GM21737 (cell line): ENCODE measurements at regions not wholly inside any gene's neighbourhood (a gene's known extent, or its start where the extent isn't known, plus 50 kb on each side); places are given as distances from the start of the nearest gene placed in this dataset.
"Not testable (repeated sequence)": the region's sequence is repeated elsewhere in the genome, so short reads cannot be mapped to it uniquely, and the experiment has no call there.

ENCODE experiments used
- ATAC-seq: cut with Tn5 transposase; IDR thresholded peaks from one replicate; pipeline ENCODE4 v1.9.1; 2021; ENCODE audit warnings: mild to moderate bottlenecking, moderate library complexity; ENCODE audit not compliant: unreplicated experiment

DNA sequence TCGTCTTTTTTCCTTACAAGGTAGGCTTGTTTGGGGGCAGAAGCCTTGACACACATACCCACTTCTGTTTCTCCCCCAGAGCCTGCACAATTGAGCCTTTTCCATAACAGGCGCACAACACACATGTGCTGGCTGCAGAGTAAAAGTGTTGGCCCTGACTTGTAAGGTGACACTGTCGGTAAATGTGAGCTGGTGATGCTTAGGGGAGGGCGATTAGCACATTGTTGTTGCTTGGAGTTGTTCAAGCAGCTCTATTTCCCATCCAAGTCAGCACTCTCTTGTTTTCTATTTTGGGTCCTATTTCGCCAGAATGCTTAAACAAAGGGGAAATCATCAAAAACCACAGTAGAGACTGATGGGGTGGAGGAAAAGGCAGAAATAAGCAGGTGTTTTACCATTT is 51.9 kb upstream of the PTPRJ start:
- no peak for ATAC-seq

DNA sequence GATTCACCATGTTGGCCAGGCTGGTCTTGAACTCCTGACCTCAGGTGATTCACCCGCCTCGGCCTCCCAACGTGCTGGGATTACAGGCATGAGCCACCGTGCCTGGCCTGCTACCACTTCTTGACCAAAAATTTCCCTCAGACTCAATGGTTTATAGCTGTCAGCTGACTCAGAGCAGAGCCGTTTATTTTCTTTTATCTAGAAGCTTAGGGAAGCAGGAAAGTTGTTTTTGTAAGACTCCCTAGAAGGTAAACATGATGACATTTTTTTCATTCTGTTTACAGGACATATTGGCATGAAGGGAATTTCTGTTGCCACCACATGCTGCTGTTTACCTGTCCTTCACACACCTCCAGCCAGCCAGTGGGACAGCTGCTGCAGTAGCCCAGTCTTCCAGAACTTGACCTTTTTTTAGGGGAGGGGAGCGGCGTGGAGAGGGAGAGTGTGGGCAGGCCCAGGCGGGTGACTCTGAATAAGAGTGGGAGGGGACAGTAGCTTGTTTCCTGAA is 56.1 kb upstream of the PTPRJ start:
- ATAC-seq = no peak

DNA sequence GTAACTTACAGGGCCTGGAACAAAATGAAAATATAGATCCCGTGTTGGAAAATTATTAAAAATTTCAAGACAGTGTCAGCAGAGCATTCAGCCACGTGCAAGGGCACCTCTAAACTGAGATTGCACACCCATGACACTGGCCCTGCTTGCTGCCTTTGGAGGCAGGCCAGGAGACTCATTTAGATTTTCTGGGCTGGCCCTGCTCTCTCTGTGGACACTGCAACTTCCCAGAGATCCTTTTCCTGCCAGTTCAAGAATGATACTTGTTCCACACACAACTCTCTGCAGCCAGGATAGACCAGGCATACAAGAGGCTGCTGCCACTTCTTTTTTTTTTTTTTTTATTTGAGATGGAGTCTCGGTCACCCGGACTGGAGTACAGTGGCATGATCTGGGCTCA is 56.7 kb upstream of the PTPRJ start:
- ATAC-seq = no peak

DNA sequence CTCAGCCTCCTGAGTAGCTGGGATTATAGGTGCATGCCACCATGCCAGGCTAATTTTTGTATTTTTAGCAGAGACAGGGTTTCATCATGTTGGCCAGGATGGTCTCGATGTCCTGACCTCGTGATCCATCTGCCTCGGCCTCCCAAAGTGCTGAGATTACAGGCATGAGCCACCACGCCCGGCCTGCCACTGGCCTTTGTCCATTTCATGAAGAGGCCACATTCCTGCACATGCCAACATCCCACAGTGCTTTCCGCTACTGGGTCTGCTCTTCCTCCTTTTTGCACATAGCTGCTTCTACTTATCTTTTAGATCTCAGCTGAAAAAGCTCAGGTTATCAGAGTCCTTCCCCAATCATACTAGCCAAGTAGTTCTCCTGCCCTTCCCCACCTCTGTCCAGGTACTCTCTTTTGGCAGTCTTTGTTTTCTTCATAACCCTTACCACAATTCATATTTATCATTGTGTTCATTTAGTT is 59.2 kb upstream of the PTPRJ start:
- not testable (repeated sequence) for ATAC-seq

DNA sequence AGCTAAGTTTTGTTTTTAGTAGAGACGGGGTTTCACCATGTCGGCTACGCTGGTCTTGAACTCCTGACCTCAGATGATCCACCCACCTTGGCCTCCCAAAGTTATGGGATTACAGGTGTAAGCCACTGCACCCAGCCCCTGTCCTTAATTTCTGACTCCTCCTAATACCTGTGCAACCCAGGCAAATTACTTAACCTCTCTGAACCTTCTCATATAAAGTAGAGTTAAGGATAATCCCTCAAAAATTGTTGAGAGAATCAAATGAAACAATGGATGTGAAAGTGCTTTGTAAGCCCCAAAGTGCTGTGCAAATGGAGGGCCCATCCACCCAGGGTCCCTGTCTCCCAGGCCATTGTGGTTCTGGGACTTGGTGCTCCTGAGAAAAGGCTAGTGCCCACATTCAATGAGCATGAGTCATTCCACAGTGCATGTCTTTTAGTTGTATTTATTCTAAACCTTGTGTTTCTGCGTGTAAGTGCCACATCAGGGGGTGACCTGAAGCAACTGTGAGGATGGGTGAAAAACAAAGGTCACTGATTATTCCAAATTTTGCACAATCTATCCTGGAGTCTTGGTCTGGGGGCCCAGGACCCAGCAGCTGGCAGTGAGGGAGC is 61.4 kb upstream of the PTPRJ start:
- no peak for ATAC-seq

DNA sequence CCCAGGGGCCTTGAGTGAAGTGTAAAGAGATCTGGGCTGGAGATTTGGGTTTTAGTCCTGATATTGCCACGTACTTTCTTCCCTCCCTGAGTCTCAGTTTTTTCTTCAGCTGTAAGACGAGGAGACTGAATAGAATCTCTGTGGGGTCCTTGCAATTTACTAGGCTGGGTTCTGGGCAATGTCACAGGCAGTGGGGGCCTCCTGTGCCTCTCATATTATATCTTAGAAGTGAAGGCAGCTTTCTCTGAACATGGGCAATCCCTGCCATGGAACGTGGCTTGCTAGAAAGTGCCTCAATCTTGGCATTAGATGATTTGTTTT is 62.0 kb upstream of the PTPRJ start:
- no peak for ATAC-seq

DNA sequence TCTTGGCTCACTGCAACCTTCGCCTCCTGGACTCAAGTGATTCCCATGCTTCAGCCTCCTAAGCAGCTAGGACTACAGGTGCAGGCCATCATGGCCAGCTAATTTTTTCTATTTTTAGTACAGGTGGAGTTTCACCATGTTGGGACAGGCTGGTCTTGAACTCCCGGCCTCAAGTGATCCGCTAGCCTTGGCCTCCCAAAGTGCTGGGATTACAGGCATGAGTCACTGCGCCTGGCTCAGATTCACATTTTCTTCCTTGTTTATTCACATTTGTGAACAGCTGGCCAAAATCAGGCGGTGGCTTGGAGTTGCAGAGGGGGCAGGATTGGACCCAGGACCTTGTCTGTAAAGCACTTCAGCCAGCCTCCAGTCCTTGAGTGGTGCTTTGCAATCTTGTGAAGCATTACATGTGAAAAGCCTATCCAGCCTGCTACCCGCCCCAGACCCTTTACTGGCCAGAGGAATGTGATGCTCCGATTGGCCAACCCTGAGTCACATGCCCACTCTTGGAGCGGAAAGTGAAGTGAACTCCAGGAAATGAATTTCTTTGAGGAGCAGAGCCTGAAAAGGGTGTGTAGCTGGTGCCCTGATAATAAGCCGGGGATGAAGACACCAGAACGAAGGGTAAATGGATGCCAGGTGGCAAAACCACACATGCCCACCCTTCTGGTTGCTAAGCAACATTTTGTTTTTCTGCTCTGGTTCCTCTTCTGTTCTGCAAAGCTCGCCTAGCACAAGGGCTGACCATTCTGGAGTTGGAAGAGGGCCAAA is 62.6 kb upstream of the PTPRJ start:
- ATAC-seq = no peak

DNA sequence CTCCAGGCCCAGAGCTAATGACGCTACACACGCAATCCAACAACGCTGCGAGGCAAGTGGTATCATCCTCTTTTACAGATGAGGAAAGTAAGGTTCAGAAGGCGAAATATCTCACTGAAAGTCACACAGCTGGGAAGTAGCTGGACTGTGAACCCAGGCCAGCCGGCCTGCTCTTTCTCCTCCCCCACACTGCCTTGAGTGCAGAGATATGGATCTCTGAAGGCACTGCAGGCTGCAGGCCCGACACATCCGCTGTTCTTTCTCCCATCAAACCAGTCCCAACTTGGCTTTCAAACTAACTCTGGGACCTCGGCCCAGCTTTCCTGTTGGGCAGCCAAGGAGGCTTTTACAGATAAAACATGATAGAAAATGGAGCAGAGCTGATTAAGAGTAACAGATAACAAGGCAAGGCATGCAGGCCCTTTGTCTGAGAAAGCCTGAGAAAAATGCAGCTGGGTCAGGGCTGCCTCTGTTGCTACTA is 64.0 kb upstream of the PTPRJ start:
- no peak for ATAC-seq

DNA sequence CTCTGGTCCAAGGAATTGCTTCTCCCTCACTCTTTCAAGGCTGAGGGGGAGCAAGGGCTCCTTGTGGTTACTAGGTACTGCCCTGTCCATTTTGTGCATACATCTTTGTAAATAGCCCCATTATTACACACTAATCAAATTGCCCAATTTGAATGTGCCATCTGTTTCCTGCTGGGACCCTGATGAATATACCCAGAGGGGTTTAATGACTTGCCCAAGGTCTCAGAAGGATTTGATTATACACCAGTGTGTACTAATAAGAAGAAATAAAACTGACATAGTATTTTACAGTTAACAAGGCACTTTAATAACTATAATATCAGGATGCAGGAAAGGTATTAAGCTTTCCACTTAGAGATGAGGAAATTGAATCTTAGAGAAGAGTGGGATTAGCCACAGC is 64.6 kb upstream of the PTPRJ start:
- no peak for ATAC-seq

DNA sequence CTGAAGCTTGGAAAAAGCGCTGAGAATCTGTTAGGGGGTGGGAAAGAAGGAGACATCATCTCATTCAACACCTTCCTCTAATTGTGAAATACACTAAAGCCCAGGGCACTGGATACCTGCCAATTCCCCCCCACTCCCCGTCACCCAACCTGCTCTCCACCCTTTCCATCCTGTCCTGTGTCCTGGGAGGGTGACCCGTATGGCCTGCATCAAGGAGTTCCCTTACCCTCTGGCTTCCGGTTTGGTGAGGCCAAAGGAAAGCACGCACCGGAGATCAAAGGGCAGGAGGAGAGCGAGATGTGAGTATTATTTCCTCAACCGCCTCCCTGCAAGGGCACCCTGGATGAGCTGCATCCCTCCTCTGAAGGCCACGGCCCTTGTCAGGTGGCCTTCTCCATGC is 65.0 kb upstream of the PTPRJ start:
- no peak for ATAC-seq

DNA sequence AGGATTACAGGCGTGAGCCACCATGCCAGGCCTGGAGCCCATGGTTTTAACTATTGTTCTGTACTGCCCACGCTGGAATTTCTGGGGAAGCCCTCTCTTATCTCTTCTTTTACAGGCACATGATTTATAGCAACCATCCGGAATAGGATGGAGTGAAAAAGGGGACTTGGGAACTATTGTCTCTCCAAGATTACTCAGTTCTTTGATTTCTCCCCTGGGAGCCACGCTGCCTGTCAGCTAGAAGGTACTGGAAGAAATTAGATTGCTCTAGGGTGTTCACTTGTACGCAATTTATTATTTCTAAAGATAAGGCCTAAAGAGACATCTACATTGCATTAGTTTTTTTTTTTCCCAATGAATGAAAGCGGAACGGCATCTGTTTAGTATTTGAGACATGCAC is 65.6 kb upstream of the PTPRJ start:
- no peak for ATAC-seq

DNA sequence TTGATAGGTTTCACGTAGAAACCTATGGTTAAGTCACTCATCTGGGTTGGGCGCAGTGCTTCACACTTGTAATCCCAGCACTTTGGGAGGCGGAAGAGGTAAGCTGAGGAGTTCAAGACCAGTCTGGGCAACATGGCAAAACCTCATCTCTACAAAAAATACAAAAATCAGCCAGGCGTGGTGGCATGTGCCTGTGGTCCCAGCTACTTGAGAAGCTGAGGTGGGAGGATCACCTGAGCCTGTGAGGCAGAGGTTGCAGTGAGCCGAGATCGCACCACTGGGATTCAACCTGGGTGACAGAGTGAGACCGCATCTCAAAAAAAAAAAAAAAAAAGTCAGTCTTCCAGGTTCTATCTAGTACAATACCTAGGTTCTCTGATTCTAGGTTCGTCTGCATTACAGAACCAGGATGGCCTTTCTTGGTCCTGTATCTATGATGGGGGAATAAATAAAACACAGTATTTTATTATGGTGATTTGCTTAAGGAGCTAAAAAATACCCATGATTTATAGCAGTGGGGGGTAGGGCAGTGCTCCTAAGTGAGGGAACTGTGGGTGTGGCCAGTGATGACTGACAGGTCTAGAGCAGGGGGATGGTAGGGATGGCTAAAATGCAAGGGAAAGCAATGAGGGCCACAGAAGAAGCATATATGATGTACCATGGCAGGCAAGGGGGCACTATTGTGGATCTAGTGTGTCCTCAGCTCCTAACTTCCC is 65.5 kb upstream of the NUP160 start:
- no peak for ATAC-seq

DNA sequence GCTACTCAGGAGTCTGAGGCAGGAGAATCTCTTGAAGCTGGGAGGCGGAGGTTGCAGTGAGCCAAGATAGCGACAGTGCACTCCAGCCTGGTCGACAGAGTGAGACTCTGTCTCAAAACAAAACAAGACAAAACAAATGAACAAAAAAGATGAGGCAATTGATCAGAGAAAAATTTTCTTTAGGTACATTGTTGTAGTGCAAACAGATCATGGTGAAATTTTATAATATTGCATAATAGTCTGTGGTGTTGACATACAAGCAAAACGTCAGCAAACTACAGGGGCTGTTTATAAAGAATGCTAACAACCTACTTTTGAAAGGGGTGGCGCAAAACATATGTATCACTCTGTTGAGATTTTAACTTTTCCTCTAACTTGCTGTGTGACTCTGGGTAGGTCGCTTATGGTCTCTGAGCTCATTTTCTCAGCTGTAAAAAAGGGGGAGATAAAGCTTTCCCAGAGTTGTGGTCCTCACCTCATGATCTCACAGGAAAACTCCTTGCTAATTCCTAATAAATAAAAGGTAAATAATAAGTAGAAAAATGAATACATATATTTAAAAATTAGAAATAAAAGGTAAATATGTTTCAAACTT is 64.8 kb upstream of the NUP160 start:
- ATAC-seq = no peak

DNA sequence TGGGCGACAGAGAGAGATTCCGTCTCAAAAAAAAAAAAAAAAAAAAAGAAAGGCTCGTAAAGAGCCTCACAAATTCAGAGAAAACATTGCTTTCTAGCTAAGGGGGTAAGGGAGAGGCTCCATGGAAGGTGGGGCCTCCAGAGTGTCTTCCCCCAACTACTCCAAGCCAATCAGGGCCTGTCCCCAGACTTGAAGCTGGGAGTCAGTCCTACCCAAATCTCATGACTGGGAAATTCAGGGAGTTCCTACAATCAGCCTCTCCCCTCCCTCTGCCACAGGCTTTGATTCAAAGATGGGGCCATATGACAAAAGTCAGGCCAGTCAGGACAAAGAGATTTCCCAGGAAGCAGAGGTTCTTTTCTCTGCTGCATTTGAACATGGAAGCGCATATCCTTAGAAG is 63.0 kb upstream of the NUP160 start:
- no peak for ATAC-seq

DNA sequence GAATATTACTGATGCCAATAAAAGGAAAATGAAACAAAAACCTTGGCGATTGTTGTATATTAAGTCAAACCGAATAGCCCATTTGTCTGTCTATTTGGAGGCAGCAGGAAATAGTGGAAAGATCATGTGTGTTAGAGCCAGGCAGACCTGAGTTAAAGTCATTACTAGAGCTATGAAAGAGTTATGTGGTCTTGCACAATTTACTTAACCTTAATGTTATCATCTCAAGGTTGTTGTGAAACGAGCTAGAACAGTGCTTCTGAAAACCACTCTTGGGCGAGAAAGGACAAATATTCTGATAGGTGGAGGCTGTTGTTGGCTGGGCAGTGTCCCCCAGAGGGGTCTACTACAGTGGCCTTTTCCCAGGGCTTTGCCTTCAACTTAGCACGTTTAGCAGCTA is 60.0 kb upstream of the NUP160 start:
- ATAC-seq = no peak

DNA sequence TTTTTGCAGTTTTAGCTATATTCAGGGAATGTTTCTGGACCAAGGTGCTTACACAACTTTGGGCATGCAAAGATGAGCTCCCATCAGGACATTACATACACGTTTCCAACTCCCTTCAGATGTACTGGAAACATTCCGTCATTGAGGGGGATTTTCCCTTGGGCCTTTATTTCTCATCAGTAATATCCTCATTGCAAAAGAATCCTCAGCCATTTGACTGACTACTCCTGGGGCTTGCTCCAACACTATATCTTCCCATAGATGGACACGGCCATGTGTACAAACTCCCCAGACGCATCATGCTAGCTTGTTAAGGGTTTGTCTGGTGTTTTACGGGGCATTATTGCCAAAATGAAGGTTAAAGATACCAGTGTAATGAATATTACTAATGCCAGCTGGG is 59.3 kb upstream of the NUP160 start:
- ATAC-seq = no peak

DNA sequence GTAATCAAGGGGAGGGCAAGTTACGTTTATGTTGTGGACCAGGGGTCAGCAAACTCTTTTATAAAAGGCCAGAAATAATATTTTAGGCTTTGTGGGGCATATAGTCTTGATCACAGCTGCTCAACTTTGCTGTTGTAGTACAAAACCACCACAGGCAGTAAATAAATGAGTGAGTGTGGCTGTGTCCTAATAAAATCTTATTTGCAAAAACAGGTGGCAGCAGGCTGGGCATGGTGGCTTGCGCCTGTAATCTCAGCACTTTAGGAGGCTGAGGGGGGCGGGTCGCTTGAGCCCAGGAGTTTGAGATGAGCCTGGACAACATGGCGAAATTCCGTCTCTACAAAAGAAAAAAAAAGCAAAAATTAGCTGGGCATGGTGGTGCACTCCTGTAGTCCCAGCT is 57.9 kb upstream of the NUP160 start:
- ATAC-seq = no peak

DNA sequence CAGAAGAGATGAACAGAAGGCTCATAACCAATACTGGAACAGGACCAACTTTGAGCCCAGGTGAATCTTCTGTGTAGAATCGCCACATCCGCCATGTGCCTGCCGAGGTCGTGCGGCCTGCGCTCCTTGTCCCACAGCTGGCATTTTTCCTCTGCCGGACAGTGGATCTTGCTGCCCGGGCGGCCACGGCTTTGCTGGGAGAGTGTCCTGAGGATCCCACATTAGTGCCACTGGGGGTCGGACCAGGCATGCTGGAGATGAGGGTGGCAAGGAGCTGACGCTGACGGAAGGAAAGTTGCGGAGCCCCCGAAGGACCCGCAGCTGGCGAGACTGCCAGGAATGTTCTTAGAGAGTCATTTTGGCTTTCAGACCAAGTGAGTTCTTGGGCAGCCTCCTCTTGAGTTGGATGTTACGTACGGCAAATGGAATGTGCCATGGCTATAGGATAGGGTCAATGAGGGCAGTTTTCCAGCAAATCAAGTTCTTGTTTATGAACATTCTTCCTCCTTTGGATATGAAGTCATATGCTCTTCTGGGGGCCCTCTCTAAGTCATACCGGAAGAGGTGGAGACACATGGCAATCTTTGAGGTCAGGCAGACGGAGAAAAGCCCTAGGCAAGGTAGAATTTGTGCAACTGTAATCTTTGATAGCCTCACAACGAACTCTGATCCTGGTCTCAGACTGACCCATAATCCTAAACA is 57.4 kb upstream of the NUP160 start:
- ATAC-seq = no peak

DNA sequence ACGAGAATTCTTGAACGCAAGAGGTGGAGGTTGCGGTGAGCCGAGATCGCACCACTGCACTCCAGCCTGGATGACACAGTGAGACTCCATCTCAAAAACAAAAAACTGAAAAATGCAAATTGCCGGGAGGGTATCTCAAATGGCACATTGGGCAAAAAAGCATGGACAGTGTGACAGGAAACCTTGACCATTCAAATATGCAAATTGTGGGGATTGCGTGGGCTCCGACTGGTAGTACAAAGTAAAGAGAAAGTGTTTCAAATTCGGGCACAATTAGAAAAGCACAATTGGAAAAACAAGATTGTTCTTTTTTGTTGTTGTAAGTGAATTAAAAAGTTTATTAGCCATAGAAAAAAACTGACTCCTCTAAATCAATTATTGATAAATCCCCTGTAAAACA is 56.7 kb upstream of the NUP160 start:
- ATAC-seq = no peak

DNA sequence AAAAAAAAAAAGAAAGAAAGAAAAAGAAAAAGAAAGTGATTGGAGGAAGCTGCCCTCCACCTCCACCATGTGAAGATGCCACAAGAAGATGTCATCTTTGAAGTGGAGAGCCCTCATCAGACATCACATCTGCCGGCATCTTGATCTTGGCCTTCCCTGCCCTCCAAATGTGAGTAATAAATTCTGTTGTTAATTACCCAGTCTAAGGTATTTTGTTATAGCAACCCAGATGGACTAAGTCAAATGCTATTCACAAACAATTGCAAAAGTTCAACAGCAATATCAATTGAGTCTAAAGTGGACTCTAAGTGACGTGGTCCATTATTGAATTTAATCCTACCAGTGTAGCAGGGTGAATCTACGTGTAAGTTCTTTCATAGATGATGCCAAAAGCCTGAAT is 55.9 kb upstream of the NUP160 start:
- no peak for ATAC-seq

DNA sequence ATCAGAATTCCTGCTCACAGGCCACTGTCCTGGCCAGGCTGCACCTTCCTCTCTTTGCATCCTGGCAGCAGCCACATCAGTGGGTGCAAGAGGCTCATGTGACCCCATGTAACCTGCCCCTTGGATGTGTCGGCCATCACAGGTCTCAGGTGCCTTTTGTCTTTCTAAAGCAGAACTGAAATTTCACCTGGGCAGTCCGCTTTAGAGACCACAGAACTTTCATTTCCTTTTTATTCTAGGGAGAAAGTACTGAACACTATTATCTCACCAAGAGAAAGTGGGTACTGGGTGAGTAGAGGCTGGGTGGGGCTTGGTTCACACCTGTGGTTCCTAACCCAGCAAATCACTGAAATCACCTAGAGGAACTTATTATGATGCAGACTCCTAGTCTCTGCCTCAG is 51.7 kb upstream of the NUP160 start:
- peak; percentile 97 for ATAC-seq
